CD14-positive monocyte (primary cell): ENCODE measurements at regions not wholly inside any gene's neighbourhood (a gene's known extent, or its start where the extent isn't known, plus 50 kb on each side); places are given as distances from the start of the nearest gene placed in this dataset.

Experiments
- DNase-seq, 3 donors: peaks; one replicate each; pipeline ENCODE4 v3.0.0-alpha.2; 2011 to 2022
- H2AFZ ChIP-seq: 2 replicates; pipeline ENCODE4 v1.6.0; 2012; ENCODE audit warnings: mild to moderate bottlenecking, low read depth, low read length, inconsistent platforms; ENCODE audit not compliant: insufficient read depth, poor library complexity, severe bottlenecking
- H3K27ac ChIP-seq, 2 donors: 1 replicate in 1 of 2; 2 replicates in 1 of 2; pipeline ENCODE4 v1.5.1; 2012 to 2013; ENCODE audit warnings: low read length in 2 of 2, control low read depth in 1 of 2, inconsistent platforms in 1 of 2, low read depth in 1 of 2, mild to moderate bottlenecking in 1 of 2
- H3K27me3 ChIP-seq, 2 donors: one replicate each; pipeline versions ENCODE4 v1.6.0 to v1.6.1; 2011 to 2013; ENCODE audit warnings: low read length in 2 of 2; ENCODE audit not compliant: control insufficient read depth in 2 of 2, insufficient read depth in 2 of 2
- H3K36me3 ChIP-seq, 2 donors: replicated peaks in 1 of 2; 1 replicate in 1 of 2; 2 replicates in 1 of 2; pipeline versions ENCODE4 v1.5.1 to v1.6.1; 2012 to 2013; ENCODE audit warnings: low read length in 2 of 2, control low read depth in 1 of 2, inconsistent platforms in 1 of 2, mild to moderate bottlenecking in 1 of 2; ENCODE audit not compliant: insufficient read depth in 2 of 2, control insufficient read depth in 1 of 2
- H3K4me1 ChIP-seq, 2 donors: 1 replicate in 1 of 2; 2 replicates in 1 of 2; pipeline versions ENCODE4 v1.5.1 to v1.6.1; 2012 to 2013; ENCODE audit warnings: low read length in 2 of 2, control low read depth in 1 of 2, inconsistent platforms in 1 of 2, mild to moderate bottlenecking in 1 of 2, moderate library complexity in 1 of 2; ENCODE audit not compliant: insufficient read depth in 2 of 2, control insufficient read depth in 1 of 2
- H3K4me2 ChIP-seq: replicated peaks from 2 replicates; pipeline ENCODE3; 2012; ENCODE audit warnings: low read length, moderate library complexity, mild to moderate bottlenecking; ENCODE audit not compliant: poor library complexity, severe bottlenecking; ENCODE audit errors: extremely low read depth
- H3K4me3 ChIP-seq, 3 experiments: fragments of 200-600 bp in 1 of 3; sonication (generic) in 1 of 3; replicated peaks in 1 of 3; 1 replicate in 2 of 3; 2 replicates in 1 of 3; pipeline ENCODE4 v1.5.1; 2011 to 2013; ENCODE audit warnings: low read length in 3 of 3, mild to moderate bottlenecking in 3 of 3, control low read depth in 2 of 3, low read depth in 2 of 3, inconsistent platforms in 1 of 3, moderate library complexity in 1 of 3
- H3K79me2 ChIP-seq: 2 replicates; pipeline ENCODE4 v1.6.0; 2012; ENCODE audit warnings: mild to moderate bottlenecking, control low read depth, inconsistent platforms, low read length, moderate library complexity; ENCODE audit not compliant: insufficient read depth
- H3K9ac ChIP-seq: 2 replicates; pipeline ENCODE4 v1.6.0; 2017; ENCODE audit warnings: low read length, mild to moderate bottlenecking; ENCODE audit not compliant: insufficient read depth, poor library complexity, severe bottlenecking
- H3K9me3 ChIP-seq, 2 donors: replicated peaks in 1 of 2; 1 replicate in 1 of 2; 2 replicates in 1 of 2; pipeline versions ENCODE4 v1.5.1 to v1.6.1; 2012 to 2013; ENCODE audit warnings: low read length in 2 of 2, control low read depth in 1 of 2; ENCODE audit not compliant: control insufficient read depth in 1 of 2, insufficient read depth in 1 of 2
- H4K20me1 ChIP-seq: 2 replicates; pipeline ENCODE4 v1.6.0; 2012; ENCODE audit warnings: mild to moderate bottlenecking, low read length, control low read depth, moderate library complexity; ENCODE audit not compliant: insufficient read depth
- H3K27ac Mint-ChIP-seq, 7 donors: one replicate each; pipeline ENCODE4 v1.8.0; 2020; ENCODE audit warnings: mild to moderate bottlenecking in 7 of 7, mixed read lengths in 7 of 7, moderate library complexity in 6 of 7, inconsistent platforms in 2 of 7
- H3K27me3 Mint-ChIP-seq, 3 donors: one replicate each; pipeline ENCODE4 v1.8.0; 2021 to 2022; ENCODE audit warnings: low read depth in 3 of 3, mild to moderate bottlenecking in 3 of 3, mixed read lengths in 3 of 3, moderate library complexity in 3 of 3, inconsistent platforms in 1 of 3
- H3K36me3 Mint-ChIP-seq, 2 donors: one replicate each; pipeline ENCODE4 v1.8.0; 2020; ENCODE audit warnings: mixed read lengths in 2 of 2, inconsistent platforms in 1 of 2, mild to moderate bottlenecking in 1 of 2
- H3K4me1 Mint-ChIP-seq: one replicate; pipeline ENCODE4 v1.8.0; 2020; ENCODE audit warnings: mild to moderate bottlenecking, mixed read lengths
- H3K4me3 Mint-ChIP-seq, 2 donors: one replicate each; pipeline ENCODE4 v1.8.0; 2020; ENCODE audit warnings: mild to moderate bottlenecking in 2 of 2, mixed read lengths in 2 of 2, moderate library complexity in 1 of 2
- H3K9me3 Mint-ChIP-seq, 7 donors: one replicate each; pipeline ENCODE4 v1.8.0; 2020 to 2022; ENCODE audit warnings: mixed read lengths in 7 of 7, mild to moderate bottlenecking in 6 of 7, moderate library complexity in 6 of 7, inconsistent platforms in 2 of 7
- WGBS: methylation state at CpG from one replicate; pipeline ENCODE4 v1.1.5; 2013; ENCODE audit warnings: missing lambda C conversion rate; ENCODE audit not compliant: insufficient coverage; 5-methylcytosine and 5-hydroxymethylcytosine counted together
- intact Hi-C, 2 donors: fragments of 100-400 bp; cut with micrococcal nuclease; formaldehyde crosslinking; loops; one replicate each; pipeline versions ENCODE4 v1.15.0 to v1.15.1; 2023
- TF ChIP-seq, protein P1 (sequence below): fragments of 200-600 bp; IDR thresholded peaks from one replicate; pipeline ENCODE4 v1.8.0; 2022; ENCODE audit warnings: antibody characterized with exemption, mild to moderate bottlenecking

DNA sequence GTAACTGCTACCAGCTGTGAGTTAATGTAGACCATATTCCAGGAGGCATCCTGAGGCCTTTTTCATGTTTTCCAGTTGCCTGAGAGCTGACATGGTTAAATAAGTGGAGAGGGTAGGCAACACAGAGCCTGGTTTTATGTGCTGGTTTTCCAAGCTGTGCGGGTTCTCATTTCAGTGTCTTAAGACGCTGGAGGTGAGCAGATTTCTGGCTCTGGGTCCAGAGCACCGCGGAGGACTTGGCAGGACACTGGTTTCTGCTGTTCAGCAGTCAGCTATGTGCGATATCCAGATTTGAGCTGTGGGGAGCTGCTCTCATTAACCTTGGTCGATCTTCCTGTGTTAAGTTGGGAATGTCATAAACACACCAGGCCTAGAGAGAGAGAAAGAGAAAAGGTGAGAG, 680.8 kb downstream of the BCL11B start:
- H3K4me1 Mint-ChIP-seq = no peaks in the 10 kb centered on the region
- Histone ChIP-seq H3K4me2 (no peak overlapping the region), H3K27me3 (no peaks in the 10 kb centered on the region), H3K79me2 (no peaks in the 10 kb centered on the region), H3K36me3 (no peaks in the 10 kb centered on the region), H3K4me1 (no peaks in the 10 kb centered on the region), H2AFZ (no peak overlapping the region), H4K20me1 (no peaks in the 10 kb centered on the region), H3K27ac (no peak overlapping the region), H3K4me3 (no peak overlapping the region), H3K9ac (no peak overlapping the region), H3K9me3 (peaks cover 4 to 22% of the 10 kb centered on the region in 2 donors)
- H3K27me3 Mint-ChIP-seq = no peaks in the 10 kb centered on the region
- H3K4me3 Mint-ChIP-seq = no peak overlapping the region
- no peaks in the 10 kb centered on the region for H3K36me3 Mint-ChIP-seq
- 88% methylated on average over 5 of the region's 6 CpGs for WGBS
- intact Hi-C loops = no loop called here
- TF ChIP-seq, protein P1, sequence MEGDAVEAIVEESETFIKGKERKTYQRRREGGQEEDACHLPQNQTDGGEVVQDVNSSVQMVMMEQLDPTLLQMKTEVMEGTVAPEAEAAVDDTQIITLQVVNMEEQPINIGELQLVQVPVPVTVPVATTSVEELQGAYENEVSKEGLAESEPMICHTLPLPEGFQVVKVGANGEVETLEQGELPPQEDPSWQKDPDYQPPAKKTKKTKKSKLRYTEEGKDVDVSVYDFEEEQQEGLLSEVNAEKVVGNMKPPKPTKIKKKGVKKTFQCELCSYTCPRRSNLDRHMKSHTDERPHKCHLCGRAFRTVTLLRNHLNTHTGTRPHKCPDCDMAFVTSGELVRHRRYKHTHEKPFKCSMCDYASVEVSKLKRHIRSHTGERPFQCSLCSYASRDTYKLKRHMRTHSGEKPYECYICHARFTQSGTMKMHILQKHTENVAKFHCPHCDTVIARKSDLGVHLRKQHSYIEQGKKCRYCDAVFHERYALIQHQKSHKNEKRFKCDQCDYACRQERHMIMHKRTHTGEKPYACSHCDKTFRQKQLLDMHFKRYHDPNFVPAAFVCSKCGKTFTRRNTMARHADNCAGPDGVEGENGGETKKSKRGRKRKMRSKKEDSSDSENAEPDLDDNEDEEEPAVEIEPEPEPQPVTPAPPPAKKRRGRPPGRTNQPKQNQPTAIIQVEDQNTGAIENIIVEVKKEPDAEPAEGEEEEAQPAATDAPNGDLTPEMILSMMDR = no peak
- no peak for DNase-seq
- H3K27ac Mint-ChIP-seq = no peak overlapping the region
- H3K9me3 Mint-ChIP-seq = peaks cover 8 to 22% (median 20%) of the 10 kb centered on the region in 7 donors

- H3K27ac ChIP-seq = no peak overlapping the region
- TF ChIP-seq, protein P1 = no peak
- H3K79me2 ChIP-seq = no peaks in the 10 kb centered on the region
- no peak overlapping the region for H3K4me3 ChIP-seq
- H3K4me3 Mint-ChIP-seq = no peak overlapping the region
- WGBS = 92% methylated on average over 20 of the region's 21 CpGs
- H3K27me3 ChIP-seq = no peaks in the 10 kb centered on the region
- no peak for DNase-seq
- intact Hi-C loops = no loop called here
- no peaks in the 10 kb centered on the region for H3K36me3 Mint-ChIP-seq
- no peaks in the 10 kb centered on the region for H3K27me3 Mint-ChIP-seq
- peaks cover 6 to 24% of the 10 kb centered on the region in 2 donors for H3K9me3 ChIP-seq
- no peak overlapping the region for H2AFZ ChIP-seq
- H3K4me1 ChIP-seq = no peaks in the 10 kb centered on the region
- H3K9me3 Mint-ChIP-seq = peaks cover 13 to 29% (median 25%) of the 10 kb centered on the region in 7 donors
- H4K20me1 ChIP-seq = no peaks in the 10 kb centered on the region
- H3K36me3 ChIP-seq = no peaks in the 10 kb centered on the region
- H3K9ac ChIP-seq = no peak overlapping the region
- H3K27ac Mint-ChIP-seq = no peak overlapping the region
- H3K4me2 ChIP-seq = no peak overlapping the region
- H3K4me1 Mint-ChIP-seq = no peaks in the 10 kb centered on the region
These were observed 679.3 kb downstream of the BCL11B start for GRCh38 chr14:98592611-98593170.
